Erythroblast (primary cell): ENCODE measurements at regions not wholly inside any gene's neighbourhood (a gene's known extent, or its start where the extent isn't known, plus 50 kb on each side); places are given as distances from the start of the nearest gene placed in this dataset.

Experiments
- GATA1 ChIP-seq: IDR thresholded peaks from 2 replicates; pipeline ENCODE4 v1.6.1; 2011; ENCODE audit warnings: low read depth, mild to moderate bottlenecking, control low read depth, low read length, moderate library complexity
- POLR2A ChIP-seq: IDR thresholded peaks from 2 replicates; pipeline ENCODE4 v1.6.1; 2011; ENCODE audit warnings: mild to moderate bottlenecking, low read length

- no peak for TF ChIP-seq POLR2A
- no peak for TF ChIP-seq GATA1
Observed at GRCh38 chr11:97746818-97747217, 1273.9 kb upstream of the CNTN5 start.
